Gastrocnemius medialis (tissue), 4 donors: ENCODE measurements at regions not wholly inside any gene's neighbourhood (a gene's known extent, or its start where the extent isn't known, plus 50 kb on each side); places are given as distances from the start of the nearest gene placed in this dataset.

Experiments
- ATAC-seq, 2 donors: fragments of 150-250 bp; one replicate each; pipeline ENCODE4 v1.9.1; 2016
- DNase-seq, 2 donors: peaks; one replicate each; pipeline ENCODE4 v3.0.0-alpha.2; 2019
- H3K27ac ChIP-seq, 4 donors: fragments of 200-600 bp; sonication (generic); 1 replicate in 1 of 4; 2 replicates in 3 of 4; pipeline ENCODE4 v1.5.1; 2016 to 2018; ENCODE audit warnings: mild to moderate bottlenecking in 2 of 4, moderate library complexity in 1 of 4
- H3K27me3 ChIP-seq, 3 donors: fragments of 200-600 bp; sonication (generic) in 2 of 3; 1 replicate in 1 of 3; 2 replicates in 2 of 3; pipeline versions ENCODE4 v1.5.1 to v1.6.0; 2016 to 2019; ENCODE audit warnings: mild to moderate bottlenecking in 1 of 3, moderate library complexity in 1 of 3
- H3K36me3 ChIP-seq, 2 donors: fragments of 200-600 bp; sonication (generic) in 1 of 2; one replicate each; pipeline ENCODE4 v1.5.1; 2017 to 2018
- H3K4me1 ChIP-seq, 2 donors: fragments of 200-600 bp; sonication (generic) in 1 of 2; one replicate each; pipeline ENCODE4 v1.5.1; 2016 to 2017; ENCODE audit warnings: mild to moderate bottlenecking in 2 of 2
- H3K4me3 ChIP-seq, 4 donors: fragments of 200-600 bp; sonication (generic) in 3 of 4; 1 replicate in 1 of 4; 2 replicates in 3 of 4; pipeline ENCODE4 v1.5.1; 2016 to 2019; ENCODE audit warnings: mild to moderate bottlenecking in 2 of 4
- H3K9me3 ChIP-seq, 3 donors: fragments of 200-600 bp; sonication (generic) in 2 of 3; 1 replicate in 1 of 3; 2 replicates in 2 of 3; pipeline ENCODE4 v1.5.1; 2016 to 2019
- CTCF ChIP-seq, 5 experiments: fragments of 450-650 bp in 3 of 5; fragments of 200-600 bp in 2 of 5; sonication (generic) in 2 of 5; IDR thresholded peaks in 4 of 5; conservative IDR thresholded peaks in 1 of 5; 1 replicate in 4 of 5; 2 replicates in 1 of 5; pipeline ENCODE4 v1.5.1; 2016 to 2019; ENCODE audit warnings: antibody characterized with exemption in 5 of 5, mild to moderate bottlenecking in 3 of 5, moderate library complexity in 3 of 5
- POLR2A ChIP-seq, 2 donors: fragments of 450-650 bp; IDR thresholded peaks; one replicate each; pipeline ENCODE4 v1.6.1; 2017; ENCODE audit warnings: antibody characterized with exemption in 2 of 2, mild to moderate bottlenecking in 2 of 2, moderate library complexity in 2 of 2
- in situ Hi-C, 4 donors: fragments of 200-750 bp; cut with MboI; loops; one replicate each; pipeline versions ENCODE4 v1.15.0 to v1.8.0; 2017; ENCODE audit warnings: low sequenced_read_pairs in 4 of 4
- intact Hi-C: fragments of 100-400 bp; cut with DNase I; formaldehyde crosslinking; loops from one replicate; pipeline ENCODE4 v1.15.1; 2023; ENCODE audit warnings: low total_unique reads

- H3K36me3 ChIP-seq: no peaks in the 10 kb centered on the region
- no peaks in the 10 kb centered on the region for H3K4me1 ChIP-seq
- intact Hi-C loops: no loop called here
- H3K27ac ChIP-seq: no peak overlapping the region
- DNase-seq: no peak
- no peaks in the 10 kb centered on the region for H3K27me3 ChIP-seq
- TF ChIP-seq POLR2A (IDR thresholded peaks at IDR 0.05): no peak
- no peak for TF ChIP-seq CTCF (IDR thresholded peaks at IDR 0.05 in 4 of 5, conservative IDR thresholded peaks at IDR 0.05 in 1 of 5)
- H3K4me3 ChIP-seq: no peak overlapping the region
- ATAC-seq: no peak
- H3K9me3 ChIP-seq: no peaks in the 10 kb centered on the region
- in situ Hi-C loops: no loop called here
Observed at GRCh38 chr2:239512054-239512453, 111.2 kb upstream of the HDAC4 start.

DNA sequence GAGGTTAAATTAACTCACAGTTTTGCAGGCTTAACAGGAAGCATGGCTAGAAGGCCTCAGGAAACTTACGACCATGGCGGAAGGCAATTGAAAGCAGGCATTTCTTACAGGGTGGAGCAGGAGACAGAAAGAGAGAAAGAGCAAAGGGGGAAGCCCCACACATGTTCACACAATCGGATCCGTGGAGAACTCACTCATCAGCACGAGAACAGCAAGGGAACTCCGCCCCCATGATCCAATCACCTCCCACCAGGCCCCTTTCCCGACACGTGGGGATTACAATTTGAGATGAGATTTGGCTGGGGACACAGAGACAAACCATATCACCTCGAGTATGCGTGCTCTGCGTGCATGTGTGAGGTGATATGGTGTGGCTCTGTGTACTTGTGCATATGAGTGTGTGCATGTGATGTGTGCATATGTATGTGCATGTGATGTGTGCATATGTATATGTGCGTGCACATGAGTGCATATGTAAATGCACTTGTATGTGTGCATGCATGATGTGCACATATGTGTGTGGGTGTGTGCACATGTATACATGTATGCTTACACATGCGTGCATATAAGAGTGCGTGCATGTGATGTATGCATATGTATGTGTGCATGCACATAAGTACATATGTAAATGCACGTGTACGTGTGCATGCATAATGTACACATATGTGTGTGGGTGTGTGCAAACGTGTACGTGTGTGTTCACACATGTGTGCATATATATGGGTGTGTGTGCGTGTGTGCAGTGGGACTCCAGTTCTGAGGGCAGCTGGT lies 108.7 kb upstream of the HDAC4 start:
- DNase-seq (no peak), ATAC-seq (no peak)
- intact Hi-C loops: no loop called here
- Histone ChIP-seq H3K9me3 (no peaks in the 10 kb centered on the region), H3K27me3 (no peaks in the 10 kb centered on the region), H3K4me3 (no peak overlapping the region), H3K27ac (no peak overlapping the region), H3K36me3 (no peaks in the 10 kb centered on the region), H3K4me1 (no peaks in the 10 kb centered on the region)
- TF ChIP-seq POLR2A (IDR thresholded peaks at IDR 0.05) (no peak), CTCF (IDR thresholded peaks at IDR 0.05 in 4 of 5, conservative IDR thresholded peaks at IDR 0.05 in 1 of 5) (no peak)
- in situ Hi-C loops: no loop called here

DNA sequence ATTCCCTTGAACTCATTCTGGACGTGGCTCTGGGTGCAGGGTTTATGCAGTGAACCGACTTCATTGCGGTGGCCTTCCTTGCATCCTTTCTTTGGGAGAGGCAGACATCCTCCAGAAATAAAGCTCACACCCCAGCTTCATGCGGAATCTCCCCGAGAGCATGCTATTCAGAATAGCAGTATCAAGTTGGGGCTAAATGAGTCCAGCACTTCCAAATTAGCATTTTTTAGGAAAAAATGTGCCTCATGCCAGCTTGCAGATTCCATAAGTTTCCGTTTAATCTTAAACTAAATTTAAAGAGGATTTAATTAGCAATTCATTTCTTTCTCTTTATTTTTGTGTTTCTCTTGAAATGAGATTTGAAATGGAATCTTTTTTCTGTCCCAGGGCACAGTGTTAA lies 107.4 kb upstream of the HDAC4 start:
- Histone ChIP-seq H3K36me3 (no peaks in the 10 kb centered on the region), H3K27me3 (no peaks in the 10 kb centered on the region), H3K4me3 (no peak overlapping the region), H3K4me1 (no peaks in the 10 kb centered on the region), H3K27ac (no peak overlapping the region), H3K9me3 (no peaks in the 10 kb centered on the region)
- ATAC-seq (no peak), DNase-seq (no peak)
- no peak for TF ChIP-seq POLR2A (IDR thresholded peaks at IDR 0.05)
- TF ChIP-seq CTCF (IDR thresholded peaks at IDR 0.05 in 4 of 5, conservative IDR thresholded peaks at IDR 0.05 in 1 of 5): no peak
- intact Hi-C loops (no loop called here), in situ Hi-C loops (no loop called here)

GRCh38 chr2:239507576-239508258 lies 106.9 kb upstream of the HDAC4 start:
- Histone ChIP-seq H3K36me3 (no peaks in the 10 kb centered on the region), H3K27me3 (no peaks in the 10 kb centered on the region), H3K9me3 (no peaks in the 10 kb centered on the region), H3K27ac (no peak overlapping the region), H3K4me1 (no peaks in the 10 kb centered on the region), H3K4me3 (no peak overlapping the region)
- in situ Hi-C loops: no loop called here
- TF ChIP-seq CTCF (IDR thresholded peaks at IDR 0.05 in 4 of 5, conservative IDR thresholded peaks at IDR 0.05 in 1 of 5) (no peak), POLR2A (IDR thresholded peaks at IDR 0.05) (no peak)
- intact Hi-C loops: no loop called here
- ATAC-seq (no peak), DNase-seq (no peak)
